GM21786 (cell line): ENCODE measurements at regions not wholly inside any gene's neighbourhood (a gene's known extent, or its start where the extent isn't known, plus 50 kb on each side); places are given as distances from the start of the nearest gene placed in this dataset.

Experiments used
- ATAC-seq: cut with Tn5 transposase; IDR thresholded peaks from one replicate; pipeline ENCODE4 v1.9.1; 2021; ENCODE audit not compliant: unreplicated experiment

DNA sequence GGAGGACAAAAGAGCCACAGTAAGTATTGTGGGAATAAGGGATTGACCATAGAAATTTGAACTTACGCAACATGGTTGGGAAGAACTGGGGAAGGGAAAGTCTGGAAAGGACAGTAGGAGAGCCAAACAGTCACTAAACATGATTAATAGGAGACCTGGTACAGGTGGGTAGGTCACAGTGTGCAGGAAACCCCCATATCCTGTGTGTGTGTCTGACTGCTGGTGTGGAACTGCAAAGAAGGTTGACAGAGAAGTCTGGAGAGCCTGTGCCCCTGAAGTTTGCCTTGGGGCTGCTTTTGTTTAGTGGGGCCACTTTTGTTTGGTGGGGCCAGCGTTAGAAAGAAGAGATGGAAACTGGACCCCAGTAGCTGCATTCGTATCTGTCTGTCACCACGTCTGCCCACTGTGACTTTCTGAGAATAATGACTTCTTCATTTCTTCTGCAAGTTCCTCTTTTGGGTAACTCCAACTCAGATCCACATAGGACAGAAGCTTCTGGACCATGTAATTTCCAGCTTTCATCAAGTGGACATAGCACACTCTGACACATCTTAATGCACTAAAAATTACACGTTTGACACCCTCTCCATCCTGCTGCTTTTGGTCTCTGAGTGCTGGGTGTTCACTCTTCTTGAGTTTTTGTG, 126.8 kb upstream of the RAG2 start:
- no peak for ATAC-seq

DNA sequence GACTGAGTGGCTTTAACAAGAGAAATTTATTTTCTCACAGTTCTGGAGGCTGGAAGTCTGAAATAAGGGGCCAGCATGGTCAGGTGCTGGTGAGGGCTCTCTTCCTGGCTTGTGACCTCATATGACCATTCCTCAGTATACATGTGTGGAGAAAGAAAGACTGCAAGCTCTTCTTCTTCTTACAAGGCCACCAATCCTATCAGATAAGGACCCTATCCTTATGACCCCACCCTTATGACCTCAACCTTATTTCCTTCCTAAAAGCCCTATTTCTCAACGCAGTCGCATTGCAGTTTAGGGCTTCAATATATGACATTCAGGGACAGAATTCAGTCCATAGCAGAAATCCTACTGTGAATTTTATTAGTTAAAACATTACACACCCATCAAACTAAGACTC, 124.4 kb upstream of the RAG2 start:
- ATAC-seq, result no peak

- ATAC-seq, result no peak
Measured at GRCh38 chr11:36719358-36720107, 121.5 kb upstream of the RAG2 start.

GRCh38 chr11:36718451-36718850, 120.4 kb upstream of the RAG2 start:
- no peak for ATAC-seq

GRCh38 chr11:36713715-36714114, 115.7 kb upstream of the RAG2 start:
- no peak for ATAC-seq

DNA sequence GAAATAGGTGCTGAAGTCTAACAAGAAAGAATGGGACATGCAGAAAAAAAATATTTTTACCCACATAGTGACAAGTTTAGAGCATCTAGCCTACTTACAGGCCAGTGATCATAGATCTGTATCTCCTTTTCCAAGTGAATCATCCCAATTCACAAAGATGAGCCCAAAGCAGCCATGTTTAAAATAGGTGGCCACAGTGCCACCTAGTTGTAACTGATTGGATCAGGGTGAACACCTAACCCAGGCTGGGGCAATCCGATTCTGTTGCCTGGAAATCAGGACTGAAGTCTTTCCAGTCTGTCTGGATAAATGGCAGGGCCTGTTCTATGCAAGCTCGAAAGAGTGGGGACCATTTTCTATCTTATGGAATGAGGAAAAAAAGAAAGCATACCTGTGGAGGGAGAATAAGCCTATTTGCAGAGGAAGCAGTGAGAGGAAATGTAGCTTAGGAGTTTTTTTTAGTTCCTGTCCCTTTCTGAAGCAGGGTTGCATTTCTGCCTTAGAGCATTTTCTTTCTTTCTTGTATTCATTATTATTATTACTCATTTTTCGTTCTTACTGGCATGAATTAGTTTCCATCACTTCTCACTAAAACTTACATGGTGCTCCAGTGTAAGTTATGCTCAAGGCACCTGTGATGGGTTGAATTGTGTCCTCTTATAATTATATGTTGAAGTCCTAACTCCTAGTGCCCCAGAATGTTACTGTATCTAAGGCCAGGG, 113.2 kb upstream of the RAG2 start:
- ATAC-seq, result no peak
